A549 (cell line): ENCODE measurements at regions not wholly inside any gene's neighbourhood (a gene's known extent, or its start where the extent isn't known, plus 50 kb on each side); places are given as distances from the start of the nearest gene placed in this dataset.

ENCODE experiments used
- ATAC-seq, 2 experiments: fragments of 200-7000 bp in 1 of 2; fragments of >200 bp in 1 of 2; cut with Nextera tagmentation in 1 of 2; cut with Tn5 transposase in 1 of 2; 3 replicates each; pipeline versions ENCODE4 v1.8.0 to v1.9.1; 2018 to 2020; ENCODE audit warnings: mild to moderate bottlenecking in 1 of 2, moderate library complexity in 1 of 2
- CTCF ChIA-PET: fragments of 300-600 bp; sonication (Branson Sonifier 250); formaldehyde crosslinking; extraction: SDS; loops from one replicate; lab custom pipeline; 2021; ENCODE audit warnings: antibody characterized with exemption, inconsistent platforms; lab: Yijun Ruan, JAX
- POLR2A ChIA-PET: fragments of 350-600 bp; formaldehyde crosslinking; extraction: SDS; loops from one replicate; lab custom pipeline; 2021; ENCODE audit warnings: antibody characterized with exemption, inconsistent platforms; lab: Yijun Ruan, JAX
- DNase-seq, 2 experiments: peaks; one replicate each; pipeline versions ENCODE4 v3.0.0 to v3.0.0-alpha.2; 2011 to 2016; ENCODE audit warnings: low read depth in 1 of 2, low spot score in 1 of 2
- FAIRE-seq: peaks from 2 replicates; lab custom pipeline; 2011; peaks lifted over from hg19 to GRCh38; lab: Jason Lieb, UNC
- H3K27ac ChIP-seq, 2 experiments: fragments of >200 bp; sonication (Bioruptor Twin); formaldehyde crosslinking; 3 replicates each; pipeline ENCODE4 v1.5.1; 2016 to 2017
- H3K4me1 ChIP-seq: fragments of >200 bp; sonication (Bioruptor Twin); formaldehyde crosslinking; 3 replicates; pipeline ENCODE4 v1.6.1; 2016
- H3K4me2 ChIP-seq: fragments of >200 bp; sonication (Bioruptor Twin); formaldehyde crosslinking; 3 replicates; pipeline ENCODE4 v1.6.1; 2016
- H3K4me3 ChIP-seq: fragments of >200 bp; sonication (Bioruptor Twin); formaldehyde crosslinking; 3 replicates; pipeline ENCODE4 v1.5.1; 2016
- H3K9me3 ChIP-seq: fragments of >200 bp; sonication (Bioruptor Twin); formaldehyde crosslinking; 3 replicates; pipeline ENCODE4 v1.6.1; 2016
- CHD2 ChIP-seq: fragments of 150-350 bp; IDR thresholded peaks from 2 replicates; pipeline ENCODE4 v1.6.1; 2014; ENCODE audit warnings: low read length; ENCODE audit not compliant: partially characterized antibody
- EHMT2 ChIP-seq: fragments of 200-600 bp; sonication (generic); IDR thresholded peaks from 2 replicates; pipeline ENCODE4 v1.6.1; 2016; ENCODE audit warnings: antibody characterized with exemption, low read depth, mild to moderate bottlenecking, moderate library complexity
- ESRRA ChIP-seq: fragments of 150-350 bp; IDR thresholded peaks from 2 replicates; pipeline ENCODE4 v1.6.1; 2014; ENCODE audit warnings: mild to moderate bottlenecking, low read length, borderline replicate concordance
- FOSB ChIP-seq: fragments of 250-450 bp; sonication (Bioruptor Pico); IDR thresholded peaks from 2 replicates; pipeline ENCODE4 v1.5.0; 2020; ENCODE audit warnings: mild to moderate bottlenecking, moderate library complexity
- GATA3 ChIP-seq: IDR thresholded peaks from 2 replicates; pipeline ENCODE4 v1.6.1; 2012; ENCODE audit warnings: borderline replicate concordance
- HOXA7 ChIP-seq: fragments of 250-450 bp; sonication (Bioruptor Pico); IDR thresholded peaks from 2 replicates; pipeline ENCODE4 v1.5.0; 2020; ENCODE audit warnings: mild to moderate bottlenecking, moderate library complexity
- HOXB13 ChIP-seq: fragments of 250-450 bp; sonication (Bioruptor Pico); IDR thresholded peaks from 2 replicates; pipeline ENCODE4 v1.5.0; 2020; ENCODE audit warnings: low read depth, mild to moderate bottlenecking, moderate library complexity
- KDM1A ChIP-seq: fragments of 200-600 bp; sonication (generic); IDR thresholded peaks from 2 replicates; pipeline ENCODE4 v1.6.1; 2016; ENCODE audit warnings: low read depth, mild to moderate bottlenecking
- MAFK ChIP-seq: fragments of 450-650 bp; IDR thresholded peaks from 2 replicates; pipeline ENCODE4 v1.6.1; 2014; ENCODE audit not compliant: partially characterized antibody
- MAZ ChIP-seq: fragments of 150-350 bp; IDR thresholded peaks from 2 replicates; pipeline ENCODE4 v1.6.1; 2014; ENCODE audit warnings: antibody characterized with exemption, low read depth, low read length, borderline replicate concordance
- NPAS2 ChIP-seq: fragments of 250-450 bp; sonication (Bioruptor Pico); IDR thresholded peaks from 2 replicates; pipeline ENCODE4 v1.8.0; 2022; ENCODE audit warnings: mild to moderate bottlenecking, moderate library complexity, borderline replicate concordance
- POLR2AphosphoS2 ChIP-seq: conservative IDR thresholded peaks from 2 replicates; pipeline ENCODE4 v1.6.1; 2012; ENCODE audit warnings: low read length, improper control_type of control experiment, inconsistent platforms
- RAD21 ChIP-seq, 2 experiments: fragments of >200 bp in 1 of 2; sonication (Bioruptor Twin) in 1 of 2; formaldehyde crosslinking in 1 of 2; IDR thresholded peaks in 1 of 2; conservative IDR thresholded peaks in 1 of 2; 2 replicates in 1 of 2; 3 replicates in 1 of 2; pipeline ENCODE4 v1.6.1; 2012 to 2018; ENCODE audit warnings: inconsistent platforms in 1 of 2
- RCOR1 ChIP-seq: fragments of 150-350 bp; IDR thresholded peaks from 2 replicates; pipeline ENCODE4 v1.6.1; 2014; ENCODE audit warnings: antibody characterized with exemption, low read length, low read depth
- SMC3 ChIP-seq: fragments of >200 bp; sonication (Bioruptor Twin); formaldehyde crosslinking; IDR thresholded peaks from 3 replicates; pipeline ENCODE4 v1.6.1; 2018; ENCODE audit warnings: inconsistent platforms
- SREBF2 ChIP-seq: fragments of 450-650 bp; IDR thresholded peaks from 2 replicates; pipeline ENCODE4 v1.6.1; 2014; ENCODE audit warnings: mild to moderate bottlenecking, moderate library complexity
- ZFP36 ChIP-seq: fragments of 450-650 bp; IDR thresholded peaks from 2 replicates; pipeline ENCODE4 v1.6.1; 2014; ENCODE audit warnings: borderline replicate concordance; ENCODE audit not compliant: partially characterized antibody
- ZSCAN20 ChIP-seq: fragments of 250-450 bp; sonication (Bioruptor Pico); IDR thresholded peaks from 2 replicates; pipeline ENCODE4 v1.8.0; 2022; ENCODE audit warnings: mild to moderate bottlenecking, moderate library complexity
- WGBS: methylation state at CpG from one replicate; pipeline ENCODE4 v1.1.6; 2017; ENCODE audit errors: missing lambda C conversion rate; 5-methylcytosine and 5-hydroxymethylcytosine counted together
- TF ChIP-seq, protein P1 (sequence below): fragments of >200 bp; sonication (Bioruptor Twin); formaldehyde crosslinking; IDR thresholded peaks from 3 replicates; pipeline ENCODE4 v1.5.1; 2016
- TF ChIP-seq, protein P2 (sequence below): IDR thresholded peaks from 2 replicates; pipeline ENCODE4 v1.6.1; 2012; ENCODE audit warnings: low read depth, borderline replicate concordance

DNA sequence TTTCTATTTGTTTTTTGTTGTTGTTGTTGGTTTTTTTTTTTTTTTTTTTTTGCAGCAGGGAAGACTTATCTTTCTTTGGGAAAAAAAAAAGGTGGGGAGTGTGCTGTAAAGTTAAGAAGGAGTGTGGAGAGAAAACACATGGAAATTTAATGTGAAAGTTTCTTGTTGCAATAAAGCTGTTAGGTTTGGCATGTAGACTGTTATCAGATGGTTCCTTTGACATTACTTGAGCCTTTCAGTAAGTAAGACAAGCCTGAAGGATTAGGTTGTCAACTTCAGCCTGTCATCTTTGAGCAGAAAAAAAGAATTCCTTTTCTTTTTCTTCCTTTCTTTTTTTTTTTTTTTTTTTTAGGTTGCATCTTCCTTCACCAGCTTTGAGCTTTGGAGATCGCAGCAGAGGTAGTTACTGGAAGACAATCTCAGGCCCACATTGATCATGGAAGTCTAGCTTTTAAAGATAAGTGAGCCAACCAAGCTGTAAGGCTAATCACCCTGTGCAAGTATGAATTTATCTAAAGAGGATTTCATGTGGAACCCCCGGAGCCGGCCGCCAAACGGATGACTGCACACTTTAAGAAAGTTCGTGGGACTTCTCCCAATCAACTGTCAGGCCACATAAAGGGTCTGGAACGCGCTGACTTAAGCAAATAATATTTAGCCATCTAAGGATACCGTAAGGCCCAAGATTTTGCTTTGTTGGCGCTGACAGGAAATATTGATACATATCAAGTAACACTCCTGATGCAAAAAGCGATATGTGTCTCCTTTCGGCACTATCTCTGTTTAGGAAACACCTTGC, 1040.1 kb upstream of the NR2F2 start:
- DNase-seq (no peak), FAIRE-seq (no peak), ATAC-seq (no peak)
- POLR2A ChIA-PET: no interaction called here
- Histone ChIP-seq H3K4me2 (no peak overlapping the region), H3K9me3 (no peaks in the 10 kb centered on the region), H3K4me1 (no peaks in the 10 kb centered on the region), H3K27ac (no peak overlapping the region), H3K4me3 (no peak overlapping the region)
- TF ChIP-seq POLR2AphosphoS2 (no peak), MAFK (peak; percentile 49)
- TF ChIP-seq, all 56 proteins: peak for 1
- WGBS: 72% methylated on average over 12 of the region's 12 CpGs
- CTCF ChIA-PET: interaction anchor here (0.6 to 2.0 kb wide), 7 partner anchors 23 to 619 kb away, joined by 3 to 7 read pairs (median 4); no protein-coding TSS in a partner anchor

DNA sequence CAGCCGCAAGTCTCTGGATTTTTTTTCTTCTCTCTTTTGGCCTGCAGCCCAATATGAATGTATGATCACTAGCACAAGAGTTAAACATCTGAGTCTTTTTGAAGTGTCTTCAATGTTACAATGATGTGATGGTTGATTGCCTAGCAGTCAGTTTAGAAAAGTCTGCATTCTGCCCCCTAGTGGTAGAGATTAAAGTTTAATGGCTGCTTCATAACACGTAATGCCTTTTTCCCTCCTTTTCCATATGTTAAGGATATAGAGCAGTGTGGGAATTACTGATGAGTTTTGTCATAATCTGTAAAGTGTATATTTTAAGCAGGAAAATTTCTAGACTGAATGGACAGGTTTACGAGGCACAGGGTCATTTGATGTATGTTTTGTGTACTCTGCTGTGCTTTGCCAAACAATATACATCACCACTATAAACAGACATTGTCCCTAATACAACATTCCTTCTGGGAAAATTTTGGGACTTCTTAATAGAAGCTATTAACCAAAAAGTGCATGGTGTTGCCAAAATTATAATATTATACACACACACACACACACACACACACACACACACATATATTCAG, 1038.5 kb upstream of the NR2F2 start:
- ATAC-seq: peak; percentile 52 to 90; a peak in 4 of 6 replicates
- WGBS: 23% methylated on average over 3 of the region's 3 CpGs
- TF ChIP-seq ZFP36: no peak
- TF ChIP-seq SREBF2: no peak
- TF ChIP-seq RAD21 (conservative IDR thresholded peaks at IDR 0.05 in 1 of 2, IDR thresholded peaks at IDR 0.05 in 1 of 2): peak; percentile 55 to 58
- TF ChIP-seq RCOR1: no peak
- no peak for TF ChIP-seq HOXA7
- TF ChIP-seq SMC3: peak; percentile 71
- TF ChIP-seq NPAS2 (CRISPR knock-in tag): no peak
- TF ChIP-seq, protein P1, sequence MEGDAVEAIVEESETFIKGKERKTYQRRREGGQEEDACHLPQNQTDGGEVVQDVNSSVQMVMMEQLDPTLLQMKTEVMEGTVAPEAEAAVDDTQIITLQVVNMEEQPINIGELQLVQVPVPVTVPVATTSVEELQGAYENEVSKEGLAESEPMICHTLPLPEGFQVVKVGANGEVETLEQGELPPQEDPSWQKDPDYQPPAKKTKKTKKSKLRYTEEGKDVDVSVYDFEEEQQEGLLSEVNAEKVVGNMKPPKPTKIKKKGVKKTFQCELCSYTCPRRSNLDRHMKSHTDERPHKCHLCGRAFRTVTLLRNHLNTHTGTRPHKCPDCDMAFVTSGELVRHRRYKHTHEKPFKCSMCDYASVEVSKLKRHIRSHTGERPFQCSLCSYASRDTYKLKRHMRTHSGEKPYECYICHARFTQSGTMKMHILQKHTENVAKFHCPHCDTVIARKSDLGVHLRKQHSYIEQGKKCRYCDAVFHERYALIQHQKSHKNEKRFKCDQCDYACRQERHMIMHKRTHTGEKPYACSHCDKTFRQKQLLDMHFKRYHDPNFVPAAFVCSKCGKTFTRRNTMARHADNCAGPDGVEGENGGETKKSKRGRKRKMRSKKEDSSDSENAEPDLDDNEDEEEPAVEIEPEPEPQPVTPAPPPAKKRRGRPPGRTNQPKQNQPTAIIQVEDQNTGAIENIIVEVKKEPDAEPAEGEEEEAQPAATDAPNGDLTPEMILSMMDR: peak; percentile 83
- TF ChIP-seq CHD2: no peak
- TF ChIP-seq ESRRA: no peak
- no peak for TF ChIP-seq EHMT2
- TF ChIP-seq FOSB: no peak
- TF ChIP-seq MAZ: no peak
- TF ChIP-seq, protein P2, sequence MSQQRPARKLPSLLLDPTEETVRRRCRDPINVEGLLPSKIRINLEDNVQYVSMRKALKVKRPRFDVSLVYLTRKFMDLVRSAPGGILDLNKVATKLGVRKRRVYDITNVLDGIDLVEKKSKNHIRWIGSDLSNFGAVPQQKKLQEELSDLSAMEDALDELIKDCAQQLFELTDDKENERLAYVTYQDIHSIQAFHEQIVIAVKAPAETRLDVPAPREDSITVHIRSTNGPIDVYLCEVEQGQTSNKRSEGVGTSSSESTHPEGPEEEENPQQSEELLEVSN: peak; percentile 64; the same call in 1 of the 2 replicates
- TF ChIP-seq HOXB13 (CRISPR knock-in tag): no peak
- TF ChIP-seq KDM1A: no peak
- no peak for TF ChIP-seq ZSCAN20 (CRISPR knock-in tag)
- no peak for TF ChIP-seq GATA3

More for the DNA sequence above, 1038.5 kb upstream of the NR2F2 start:
- CTCF ChIA-PET: interaction anchor here (0.5 to 2.6 kb wide), 15 partner anchors 9 to 1967 kb away, joined by 3 to 13 read pairs (median 5); no protein-coding TSS in a partner anchor
- H3K27ac ChIP-seq: no peak overlapping the region
- POLR2A ChIA-PET: no interaction called here
- H3K9me3 ChIP-seq: no peaks in the 10 kb centered on the region
- DNase-seq (peak; percentile 42 to 63), FAIRE-seq (peak; percentile 95)
- H3K4me3 ChIP-seq: no peak overlapping the region
- no peaks in the 10 kb centered on the region for H3K4me1 ChIP-seq
- H3K4me2 ChIP-seq: no peak overlapping the region
